Stimulated activated naive CD8-positive, alpha-beta T cell treated with anti-CD3 and anti-CD28 coated beads, Interleukin-15, Interleukin-2, amounts not matched to agents 100 U/mL and 50 U/mL, for 24 hours (primary cell): ENCODE measurements at regions not wholly inside any gene's neighbourhood (a gene's known extent, or its start where the extent isn't known, plus 50 kb on each side); places are given as distances from the start of the nearest gene placed in this dataset.
A peak's percentile ranks its signal among the peaks of the same experiment; 100 is the strongest.

ENCODE experiments used
- ATAC-seq: fragments of 150-1000 bp; cut with Tn5 transposase; one replicate; pipeline ENCODE4 v1.10.0; 2021
- DNase-seq: peaks from one replicate; pipeline ENCODE4 v3.0.0; 2021

GRCh38 chr21:41631564-41632461 lies 123.9 kb upstream of the TMPRSS2 start:
- no peak for DNase-seq
- ATAC-seq = no peak

GRCh38 chr21:41630917-41631316 lies 123.0 kb upstream of the TMPRSS2 start:
- no peak for DNase-seq
- ATAC-seq = no peak

DNA sequence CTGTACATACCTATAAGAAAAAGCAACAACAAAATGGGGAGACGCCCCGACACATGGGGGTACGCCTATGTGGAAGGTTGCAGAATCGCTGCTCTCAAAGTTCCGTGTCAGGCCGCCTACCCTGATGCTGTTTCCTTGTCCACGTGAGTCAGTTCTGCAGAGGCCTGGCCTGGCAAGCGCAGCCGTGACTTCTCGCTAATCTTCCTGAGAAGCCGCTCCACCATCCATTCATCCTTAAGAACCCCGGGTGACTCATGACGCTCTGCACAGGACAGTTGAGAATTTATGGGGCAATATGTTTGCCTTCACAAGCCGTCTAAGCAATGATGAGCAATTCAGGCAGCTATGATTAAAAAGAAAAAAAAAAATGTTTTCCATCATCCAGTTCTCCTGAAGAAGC lies 122.3 kb upstream of the TMPRSS2 start:
- ATAC-seq = no peak
- no peak for DNase-seq

DNA sequence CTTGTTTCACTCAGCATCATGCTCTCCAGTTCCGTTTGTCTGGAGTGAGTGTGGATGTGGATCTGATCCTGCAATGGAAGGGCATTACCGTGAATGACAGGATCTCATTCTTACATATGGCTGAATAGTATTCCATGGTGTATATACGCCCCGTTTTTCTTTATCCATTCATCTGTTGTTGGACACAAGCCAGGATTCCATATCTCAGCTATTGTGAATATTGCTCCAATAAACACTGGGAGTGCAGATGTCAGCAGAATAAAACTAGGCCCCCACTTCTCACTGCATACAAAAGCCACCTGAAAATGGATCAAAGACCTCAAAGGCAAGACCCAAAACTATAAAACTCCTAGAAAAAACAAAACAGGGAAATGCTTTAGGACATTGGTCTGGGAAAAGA lies 120.3 kb upstream of the TMPRSS2 start:
- ATAC-seq = no peak
- no peak for DNase-seq

- DNase-seq (no peak), ATAC-seq (no peak)
Observed at GRCh38 chr21:41627428-41627827, 119.5 kb upstream of the TMPRSS2 start.

- DNase-seq (no peak), ATAC-seq (no peak)
Observed at GRCh38 chr21:41626021-41626420, 118.1 kb upstream of the TMPRSS2 start.

DNA sequence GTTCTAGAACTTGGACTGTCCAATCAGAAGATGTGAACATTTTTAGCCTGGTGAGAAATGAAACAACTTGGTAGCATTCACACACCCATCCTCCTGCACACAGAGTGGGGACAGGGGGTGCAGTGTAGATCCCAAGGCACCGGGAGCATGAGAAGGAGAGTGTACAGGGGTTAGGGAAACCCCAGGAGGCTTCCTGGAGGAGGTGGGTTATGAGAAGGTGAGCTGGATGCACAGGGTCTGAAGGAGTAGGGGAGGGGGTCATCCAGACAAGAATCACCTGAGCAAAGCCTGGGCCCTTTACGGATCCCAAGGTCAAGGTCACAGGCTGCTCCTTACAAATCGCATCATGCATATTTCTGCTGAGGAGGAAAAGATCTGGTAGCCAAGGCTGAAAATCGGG lies 117.5 kb upstream of the TMPRSS2 start:
- ATAC-seq (no peak), DNase-seq (no peak)

GRCh38 chr21:41624674-41625310 lies 116.8 kb upstream of the TMPRSS2 start:
- ATAC-seq = no peak
- no peak for DNase-seq

GRCh38 chr21:41623945-41624344 lies 116.0 kb upstream of the TMPRSS2 start:
- no peak for DNase-seq
- ATAC-seq = no peak

DNA sequence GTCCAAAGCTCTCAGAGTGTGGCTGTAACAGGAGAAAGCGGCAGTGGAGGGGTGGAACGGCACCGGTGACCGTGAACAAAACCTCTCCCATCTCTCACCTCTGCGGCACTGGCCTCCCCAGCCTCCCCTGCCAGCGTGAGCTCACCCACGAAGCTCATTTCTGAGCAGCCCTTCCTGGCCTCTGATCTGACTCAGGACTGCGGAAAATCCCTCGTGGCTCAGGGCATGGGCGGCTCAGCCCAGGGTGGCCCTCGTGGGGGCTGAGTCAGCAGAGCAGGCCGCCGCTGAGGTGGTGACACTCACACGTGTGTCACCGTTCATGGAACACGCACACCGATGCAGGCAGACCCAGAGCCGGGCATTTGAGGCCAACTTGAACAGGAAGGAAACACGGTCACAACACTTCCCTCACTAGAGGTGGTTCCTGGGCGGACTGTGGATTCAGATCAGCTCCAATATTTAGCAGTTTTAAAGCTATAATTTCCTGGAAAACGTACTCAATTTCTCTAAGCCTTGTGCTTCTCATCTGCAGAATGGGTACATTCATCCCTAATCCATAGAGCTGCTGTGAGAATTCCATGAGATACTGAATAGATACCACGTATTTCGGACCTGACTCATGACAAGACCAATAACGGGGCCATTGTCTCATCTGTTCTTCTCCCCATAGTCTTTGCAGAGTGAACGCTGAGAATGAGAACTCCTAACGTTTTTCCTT lies 115.0 kb upstream of the TMPRSS2 start:
- peak; percentile 50 for DNase-seq

DNA sequence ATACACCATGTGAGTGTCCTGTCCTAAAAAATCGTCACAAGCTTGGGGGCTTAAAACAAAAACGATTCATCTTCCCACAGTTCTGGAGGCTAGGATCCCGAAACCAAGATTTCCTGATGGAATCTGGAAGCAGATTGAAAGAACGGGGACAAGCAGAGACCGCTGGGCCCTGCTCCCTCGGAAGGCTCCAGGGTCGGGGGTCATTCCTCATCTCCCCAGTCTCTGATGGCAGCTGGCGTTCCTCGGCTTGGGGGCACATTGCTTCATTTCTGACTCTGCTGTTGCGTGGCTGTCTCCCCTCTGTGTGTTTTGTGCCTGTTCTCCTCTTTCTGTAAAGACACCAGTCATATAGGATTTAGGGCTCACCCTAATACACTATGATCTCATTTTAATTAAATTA lies 114.2 kb upstream of the TMPRSS2 start:
- no peak for DNase-seq
- no peak for ATAC-seq

More for the DNA sequence above, 115.0 kb upstream of the TMPRSS2 start:
- peak; percentile 81 for ATAC-seq

- DNase-seq = no peak
Observed at GRCh38 chr21:41621513-41621912, 113.6 kb upstream of the TMPRSS2 start.

DNA sequence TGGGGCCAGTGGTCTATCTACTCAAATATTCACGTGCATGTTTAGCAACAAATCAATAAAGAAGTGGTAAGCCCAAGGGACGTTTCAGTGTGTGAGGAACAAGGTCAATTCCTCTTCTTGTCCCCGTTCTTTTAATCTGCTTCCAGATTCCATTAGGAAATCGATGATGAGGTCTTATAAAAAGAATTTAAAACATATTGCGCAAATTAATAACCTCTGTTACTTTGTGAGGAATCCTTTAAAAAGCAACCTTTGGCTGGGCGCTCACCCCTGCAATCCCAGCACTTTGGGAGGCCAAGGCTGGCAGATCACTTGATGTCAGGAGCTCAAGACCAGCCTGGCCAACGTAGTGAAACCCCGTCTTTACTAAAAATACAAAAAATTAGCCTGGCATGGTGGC lies 113.0 kb upstream of the TMPRSS2 start:
- ATAC-seq = no peak
- no peak for DNase-seq

More at GRCh38 chr21:41621513-41621912, 113.6 kb upstream of the TMPRSS2 start:
- ATAC-seq = no peak

- no peak for ATAC-seq
- no peak for DNase-seq
Observed at GRCh38 chr21:41620541-41620940, 112.6 kb upstream of the TMPRSS2 start.

- ATAC-seq = no peak
- no peak for DNase-seq
Observed at GRCh38 chr21:41616031-41616591, 108.2 kb upstream of the TMPRSS2 start.

GRCh38 chr21:41615613-41616012 lies 107.7 kb upstream of the TMPRSS2 start:
- no peak for DNase-seq
- no peak for ATAC-seq

GRCh38 chr21:41614511-41614910 lies 106.6 kb upstream of the TMPRSS2 start:
- DNase-seq = no peak

GRCh38 chr21:41613533-41613909 lies 105.6 kb upstream of the TMPRSS2 start:
- no peak for DNase-seq

More at GRCh38 chr21:41614511-41614910, 106.6 kb upstream of the TMPRSS2 start:
- no peak for ATAC-seq

GRCh38 chr21:41612674-41613532 lies 104.9 kb upstream of the TMPRSS2 start:
- peak; percentile 49 for DNase-seq
- no peak for ATAC-seq

More at GRCh38 chr21:41613533-41613909, 105.6 kb upstream of the TMPRSS2 start:
- no peak for ATAC-seq

GRCh38 chr21:41611966-41612606 lies 104.1 kb upstream of the TMPRSS2 start:
- ATAC-seq (peak; percentile 30), DNase-seq (no peak)

DNA sequence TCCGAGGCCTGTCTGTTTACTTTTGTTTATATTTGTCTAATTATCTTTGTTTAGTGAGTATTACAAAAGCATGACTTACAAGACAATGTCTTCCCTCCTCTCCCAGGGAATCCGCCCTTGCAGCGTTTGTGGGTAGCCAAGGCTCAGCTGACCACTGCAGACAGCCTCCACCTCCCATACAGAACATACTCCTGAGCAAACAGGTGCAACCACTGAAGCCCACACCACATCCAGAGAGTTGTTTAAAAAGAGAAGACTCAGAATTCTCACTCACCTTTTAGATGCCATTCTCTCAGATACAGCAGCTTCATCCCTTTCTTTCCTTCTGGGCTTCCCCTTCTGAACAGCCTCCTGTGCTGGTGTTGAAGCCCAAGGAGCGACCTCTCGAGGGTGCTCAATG lies 103.5 kb upstream of the TMPRSS2 start:
- ATAC-seq = no peak
- no peak for DNase-seq
